GM12872 (cell line): ENCODE measurements at regions not wholly inside any gene's neighbourhood (a gene's known extent, or its start where the extent isn't known, plus 50 kb on each side); places are given as distances from the start of the nearest gene placed in this dataset.

Experiments used
- TF ChIP-seq, protein P1 (sequence below): IDR thresholded peaks from 3 replicates; pipeline ENCODE4 v1.5.1; 2011; ENCODE audit warnings: low read depth, mild to moderate bottlenecking, low read length, moderate library complexity; ENCODE audit not compliant: insufficient read depth

DNA sequence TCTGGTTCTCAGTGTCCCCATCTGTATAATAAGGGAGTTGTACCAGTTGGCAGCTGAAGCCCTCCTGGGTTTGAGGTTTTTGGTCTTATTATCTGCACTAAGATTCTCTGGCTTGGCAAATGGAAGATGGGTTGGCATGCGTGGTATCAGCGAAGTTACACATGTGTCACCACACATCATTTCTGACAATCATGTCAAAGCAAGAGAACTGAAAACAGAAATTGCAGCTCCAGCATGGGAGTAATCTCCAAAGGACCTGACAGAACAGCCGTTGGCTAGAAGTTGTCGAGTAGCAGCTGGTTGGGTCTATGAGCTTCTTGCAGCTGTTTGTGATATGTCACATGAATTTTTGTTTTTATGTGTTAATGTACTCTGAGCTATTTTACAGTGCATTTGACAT lies 317.4 kb downstream of the SLC4A3 start:
- TF ChIP-seq, protein P1, sequence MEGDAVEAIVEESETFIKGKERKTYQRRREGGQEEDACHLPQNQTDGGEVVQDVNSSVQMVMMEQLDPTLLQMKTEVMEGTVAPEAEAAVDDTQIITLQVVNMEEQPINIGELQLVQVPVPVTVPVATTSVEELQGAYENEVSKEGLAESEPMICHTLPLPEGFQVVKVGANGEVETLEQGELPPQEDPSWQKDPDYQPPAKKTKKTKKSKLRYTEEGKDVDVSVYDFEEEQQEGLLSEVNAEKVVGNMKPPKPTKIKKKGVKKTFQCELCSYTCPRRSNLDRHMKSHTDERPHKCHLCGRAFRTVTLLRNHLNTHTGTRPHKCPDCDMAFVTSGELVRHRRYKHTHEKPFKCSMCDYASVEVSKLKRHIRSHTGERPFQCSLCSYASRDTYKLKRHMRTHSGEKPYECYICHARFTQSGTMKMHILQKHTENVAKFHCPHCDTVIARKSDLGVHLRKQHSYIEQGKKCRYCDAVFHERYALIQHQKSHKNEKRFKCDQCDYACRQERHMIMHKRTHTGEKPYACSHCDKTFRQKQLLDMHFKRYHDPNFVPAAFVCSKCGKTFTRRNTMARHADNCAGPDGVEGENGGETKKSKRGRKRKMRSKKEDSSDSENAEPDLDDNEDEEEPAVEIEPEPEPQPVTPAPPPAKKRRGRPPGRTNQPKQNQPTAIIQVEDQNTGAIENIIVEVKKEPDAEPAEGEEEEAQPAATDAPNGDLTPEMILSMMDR = no peak

DNA sequence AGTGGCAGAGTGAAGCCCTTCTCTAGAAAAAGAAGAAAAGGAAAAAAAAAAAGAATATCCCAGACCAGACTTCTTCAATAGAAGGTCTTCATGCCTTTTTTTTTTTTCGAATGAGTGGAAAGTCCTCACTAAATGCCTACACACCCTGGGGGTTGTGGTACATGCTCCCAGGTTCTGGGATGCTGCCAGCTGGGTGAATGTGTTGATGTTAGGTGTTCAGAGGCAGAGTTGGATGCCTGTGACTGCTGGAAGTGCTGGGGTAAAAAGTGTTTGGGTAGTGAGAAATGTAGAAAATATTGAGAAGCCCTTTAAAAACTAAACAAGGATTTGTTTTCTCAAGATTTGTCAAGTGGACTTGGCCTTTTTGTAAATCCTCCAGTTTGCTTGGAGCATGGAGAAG lies 318.6 kb downstream of the SLC4A3 start:
- TF ChIP-seq, protein P1 = no peak

DNA sequence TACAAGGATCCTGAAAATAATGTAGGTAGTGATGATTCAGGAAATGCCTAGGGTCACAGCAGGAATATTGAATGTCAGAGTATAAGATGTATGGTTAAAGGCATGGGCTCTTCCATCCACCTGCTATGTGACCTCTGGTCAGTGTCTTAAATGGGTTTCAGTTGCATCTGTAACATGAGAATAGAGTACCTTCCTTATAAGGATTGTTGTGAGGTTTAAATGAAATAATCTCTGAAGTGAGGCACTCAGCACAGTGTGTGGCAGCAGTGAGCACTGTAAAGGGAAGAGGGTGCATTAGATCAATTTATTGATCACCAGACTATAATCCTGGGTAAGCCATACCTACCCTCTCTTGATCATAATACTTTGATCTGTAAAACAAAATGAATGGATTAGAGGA lies 319.1 kb downstream of the SLC4A3 start:
- TF ChIP-seq, protein P1 = no peak

DNA sequence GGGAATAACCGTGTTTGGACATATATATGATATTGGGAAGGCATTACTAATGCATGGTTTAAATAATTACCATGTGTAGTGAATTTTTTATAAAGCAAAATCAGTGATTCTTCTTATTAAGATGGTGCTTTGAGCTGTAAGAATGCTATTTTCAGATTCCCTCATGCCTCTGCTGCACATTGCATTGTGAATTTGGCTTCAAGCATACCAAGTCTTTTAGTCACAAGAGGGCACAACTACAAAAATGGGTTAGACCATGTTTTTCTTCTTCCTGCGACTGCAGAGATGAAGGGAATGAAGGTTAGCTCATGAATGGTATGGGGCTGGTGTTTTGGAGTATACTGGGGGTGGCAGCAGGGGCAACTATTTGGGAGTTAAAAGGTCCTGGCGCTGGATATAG lies 320.1 kb downstream of the SLC4A3 start:
- TF ChIP-seq, protein P1 = no peak

DNA sequence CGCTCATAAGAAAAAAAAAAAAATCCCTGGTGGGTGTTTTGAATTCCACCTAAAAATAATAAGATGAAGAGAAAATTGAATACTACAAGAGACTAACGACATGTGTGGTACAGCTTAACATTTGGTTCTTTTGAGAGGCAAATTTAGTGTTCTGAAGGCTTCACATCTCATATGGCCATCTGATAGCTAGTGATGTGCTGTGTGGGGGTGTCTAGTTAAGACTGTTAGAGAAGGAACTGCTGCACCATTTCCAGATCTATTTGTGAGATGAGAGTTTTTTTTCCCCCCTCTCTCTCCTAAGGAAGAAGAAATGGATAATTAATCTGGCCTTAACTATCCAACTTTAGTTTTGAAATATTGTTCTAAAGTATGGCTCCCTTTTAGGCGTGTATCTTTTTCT lies 321.6 kb downstream of the SLC4A3 start:
- TF ChIP-seq, protein P1 = no peak

GRCh38 chr2:219951099-219951498 lies 323.7 kb downstream of the SLC4A3 start:
- TF ChIP-seq, protein P1 = no peak

- TF ChIP-seq, protein P1 = no peak
Observed at GRCh38 chr2:219954331-219954730, 326.9 kb downstream of the SLC4A3 start.

- TF ChIP-seq, protein P1 = no peak
Observed at GRCh38 chr2:219957820-219958219, 330.4 kb downstream of the SLC4A3 start.
